NCI-H2107 (cell line): ENCODE measurements at regions not wholly inside any gene's neighbourhood (a gene's known extent, or its start where the extent isn't known, plus 50 kb on each side); places are given as distances from the start of the nearest gene placed in this dataset.
"Not testable (repeated sequence)": the region's sequence is repeated elsewhere in the genome, so short reads cannot be mapped to it uniquely, and the experiment has no call there.

Experiments
- DNase-seq: peaks from one replicate; lab custom pipeline; 2025; lab: John Stamatoyannopoulos, UW

DNA sequence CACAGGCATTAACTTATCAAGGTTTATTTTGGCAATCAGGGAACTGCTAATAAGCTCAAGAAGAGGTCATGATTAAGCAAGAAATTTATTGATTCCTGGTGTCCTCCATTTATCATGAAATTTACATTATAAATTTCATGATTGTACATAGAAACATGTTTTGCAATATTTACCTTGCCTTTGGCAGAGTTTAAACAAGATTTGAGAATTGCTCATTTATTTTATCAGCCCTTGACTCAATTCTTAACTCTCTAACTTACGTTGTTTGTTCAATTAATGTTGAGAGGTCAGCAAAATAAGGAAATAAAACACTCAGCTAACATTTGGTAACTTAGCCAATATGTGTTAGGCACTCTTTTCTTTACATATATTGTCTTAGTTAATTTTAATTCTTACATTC is 286.6 kb downstream of the SLC7A11 start:
- DNase-seq, result no peak

- no peak for DNase-seq
Measured at GRCh38 chr4:137952116-137952515, 290.0 kb downstream of the SLC7A11 start.

DNA sequence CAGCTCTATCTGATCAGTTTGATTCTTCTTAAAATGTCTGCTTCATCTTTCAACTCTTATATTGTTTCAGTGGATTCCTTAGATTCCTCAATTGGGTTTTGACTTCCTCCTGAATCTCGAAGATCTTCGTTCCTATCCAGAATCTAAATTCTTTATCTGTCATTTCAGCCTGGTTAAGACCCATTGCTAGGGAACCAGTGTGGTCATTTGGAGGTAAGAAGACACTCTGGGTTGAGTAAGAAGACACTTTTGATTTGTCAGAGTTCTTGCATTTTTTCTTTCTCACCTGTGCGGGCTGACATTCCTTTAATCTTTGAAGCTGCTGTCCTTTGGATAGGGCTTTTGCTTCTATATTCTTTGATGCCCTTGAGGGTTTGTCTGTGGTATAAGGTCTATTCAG is 291.9 kb downstream of the SLC7A11 start:
- no peak for DNase-seq

DNA sequence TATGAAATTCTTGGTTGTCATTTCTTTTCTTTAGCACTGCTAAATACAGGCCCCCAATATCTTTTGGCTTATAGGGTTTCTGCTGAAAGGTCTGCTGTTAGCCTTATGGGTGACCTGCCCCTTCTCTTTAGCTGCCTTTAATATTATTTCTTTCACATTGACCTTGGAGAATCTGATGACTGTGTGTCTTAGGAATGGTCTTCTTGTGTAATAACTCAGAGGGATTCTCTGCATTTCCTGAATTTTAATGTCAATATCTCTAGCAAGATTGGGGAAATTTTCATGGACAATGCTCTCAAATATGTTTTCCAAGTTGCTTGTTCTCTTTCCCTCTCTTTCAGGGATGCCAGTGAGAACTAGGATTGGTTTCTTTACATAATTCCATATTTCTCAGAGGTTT is 292.4 kb downstream of the SLC7A11 start:
- no peak for DNase-seq

GRCh38 chr4:137946453-137947174 is 295.5 kb downstream of the SLC7A11 start:
- DNase-seq, result no peak

GRCh38 chr4:137942815-137943214 is 299.3 kb downstream of the SLC7A11 start:
- not testable (repeated sequence) for DNase-seq

DNA sequence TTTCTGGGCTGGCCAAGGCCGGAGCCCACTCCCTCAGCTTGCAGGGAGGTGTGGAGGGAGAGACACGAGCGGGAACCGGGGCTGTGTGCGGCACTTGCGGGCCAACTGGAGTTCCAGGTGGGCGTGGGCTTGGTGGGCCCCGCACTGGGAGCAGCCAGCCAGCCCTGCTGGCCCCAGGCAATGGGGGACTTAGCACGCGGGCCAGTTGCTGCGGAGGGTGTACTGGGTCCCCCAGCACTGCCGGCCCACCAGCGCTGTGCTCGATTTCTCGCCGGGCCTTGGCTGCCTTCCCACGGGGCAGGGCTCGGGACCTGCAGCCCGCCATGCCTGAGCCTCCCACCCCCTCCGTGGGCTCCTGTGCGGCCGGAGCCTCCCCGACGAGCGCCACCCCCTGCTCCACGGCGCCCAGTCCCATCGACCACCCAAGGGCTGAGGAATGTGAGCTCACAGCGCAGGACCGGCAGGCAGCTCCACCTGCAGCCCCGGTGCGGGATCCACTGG is 300.1 kb downstream of the SLC7A11 start:
- not testable (repeated sequence) for DNase-seq

DNA sequence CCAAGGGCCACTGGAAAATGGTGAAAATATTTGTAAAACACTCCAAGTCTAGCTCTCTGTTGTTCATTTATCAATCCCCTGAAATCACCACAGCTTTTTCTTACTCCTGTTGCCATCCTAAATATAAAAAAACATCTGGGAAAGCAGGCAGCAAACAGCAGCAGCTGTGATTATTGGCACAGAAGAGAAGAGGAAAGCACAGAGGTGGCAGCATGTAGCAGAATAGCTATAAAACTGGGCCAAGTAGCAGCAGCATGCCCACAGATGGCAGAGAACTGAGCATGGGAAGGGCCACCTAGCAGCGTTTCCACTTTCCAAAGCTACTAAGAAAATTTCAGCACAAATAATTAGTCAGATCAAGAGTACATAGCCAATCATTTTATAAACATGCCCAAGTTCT is 307.2 kb downstream of the SLC7A11 start:
- no peak for DNase-seq

- no peak for DNase-seq
Measured at GRCh38 chr4:137934046-137934445, 308.1 kb downstream of the SLC7A11 start.

- DNase-seq, result no peak
Measured at GRCh38 chr4:137927972-137928371, 314.2 kb downstream of the SLC7A11 start.

- no peak for DNase-seq
Measured at GRCh38 chr4:137923494-137923893, 318.7 kb downstream of the SLC7A11 start.

- no peak for DNase-seq
Measured at GRCh38 chr4:137922721-137923120, 319.4 kb downstream of the SLC7A11 start.

GRCh38 chr4:137909529-137910309 is 332.4 kb downstream of the SLC7A11 start:
- DNase-seq, result no peak

- DNase-seq, result no peak
Measured at GRCh38 chr4:137905930-137906329, 336.2 kb downstream of the SLC7A11 start.

- no peak for DNase-seq
Measured at GRCh38 chr4:137901114-137901513, 341.0 kb downstream of the SLC7A11 start.

GRCh38 chr4:137896221-137896737 is 345.9 kb downstream of the SLC7A11 start:
- no peak for DNase-seq

DNA sequence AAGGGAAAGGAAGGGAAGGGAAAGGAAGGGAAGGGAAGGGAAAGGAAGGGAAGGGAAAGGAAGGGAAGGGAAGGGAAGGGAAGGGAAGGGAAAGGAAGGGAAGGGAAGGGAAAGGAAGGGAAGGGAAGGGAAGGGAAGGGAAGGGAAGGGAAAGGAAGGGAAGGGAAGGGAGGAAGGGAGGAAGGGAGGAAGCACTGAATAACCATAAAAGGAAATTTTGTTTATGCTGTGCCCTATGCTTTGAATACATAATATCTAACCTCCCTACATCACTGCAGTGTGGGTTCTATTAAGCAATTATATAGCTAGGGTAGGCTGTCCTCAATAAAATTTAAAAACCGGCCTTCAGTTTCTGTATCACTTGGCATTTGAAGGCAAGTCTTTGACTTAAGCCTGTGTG is 346.6 kb downstream of the SLC7A11 start:
- DNase-seq, result not testable (repeated sequence)

DNA sequence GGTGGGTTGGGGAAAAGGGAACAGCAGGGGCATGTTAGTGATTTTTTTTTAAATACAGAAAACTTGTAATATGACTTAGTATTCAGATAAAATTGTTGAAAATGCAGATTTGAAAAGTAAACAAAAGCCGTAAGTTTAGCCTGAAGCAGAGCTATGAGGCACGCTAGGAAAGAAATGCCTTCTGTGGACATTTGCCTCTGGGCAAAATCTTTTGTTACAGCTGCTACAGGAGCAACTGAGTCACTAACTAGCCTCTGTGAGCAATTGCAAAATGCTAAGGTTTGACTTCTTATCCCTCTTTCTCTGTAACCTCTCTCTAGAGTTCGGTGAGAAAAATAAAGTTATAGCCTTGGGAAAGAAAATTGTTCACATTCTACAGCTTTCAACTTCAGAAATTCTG is 350.0 kb downstream of the SLC7A11 start:
- no peak for DNase-seq

- DNase-seq, result no peak
Measured at GRCh38 chr4:137890812-137891211, 351.3 kb downstream of the SLC7A11 start.

GRCh38 chr4:137881641-137882040 is 349.3 kb upstream of the PCDH18 start:
- DNase-seq, result no peak

GRCh38 chr4:137868067-137868466 is 335.8 kb upstream of the PCDH18 start:
- DNase-seq, result not testable (repeated sequence)

DNA sequence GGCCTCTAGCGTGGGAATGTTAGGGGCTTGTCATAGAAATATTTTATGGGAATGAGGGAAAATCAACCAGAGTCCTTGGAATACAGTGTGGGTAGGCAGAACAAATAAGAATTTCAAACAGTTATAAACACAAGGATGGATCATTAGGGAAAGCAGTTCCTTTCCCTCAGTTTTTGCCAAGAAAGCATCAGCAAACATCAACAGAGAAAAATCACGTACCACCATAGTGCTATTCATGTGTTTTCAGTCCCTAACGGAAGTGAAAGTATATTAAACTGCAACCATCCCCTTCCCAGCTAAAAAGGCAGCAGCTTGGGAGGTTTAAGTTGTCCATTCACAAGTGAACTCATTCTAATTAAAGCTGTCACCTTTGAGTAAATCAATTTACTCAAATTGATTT is 334.4 kb upstream of the PCDH18 start:
- no peak for DNase-seq

- no peak for DNase-seq
Measured at GRCh38 chr4:137861682-137862081, 329.4 kb upstream of the PCDH18 start.
